ENCODE measurements at regions not wholly inside any gene's neighbourhood (a gene's known extent, or its start where the extent isn't known, plus 50 kb on each side); places are given as distances from the start of the nearest gene placed in this dataset.
"Not testable (repeated sequence)": the region's sequence is repeated elsewhere in the genome, so short reads cannot be mapped to it uniquely, and the experiment has no call there.

DNA sequence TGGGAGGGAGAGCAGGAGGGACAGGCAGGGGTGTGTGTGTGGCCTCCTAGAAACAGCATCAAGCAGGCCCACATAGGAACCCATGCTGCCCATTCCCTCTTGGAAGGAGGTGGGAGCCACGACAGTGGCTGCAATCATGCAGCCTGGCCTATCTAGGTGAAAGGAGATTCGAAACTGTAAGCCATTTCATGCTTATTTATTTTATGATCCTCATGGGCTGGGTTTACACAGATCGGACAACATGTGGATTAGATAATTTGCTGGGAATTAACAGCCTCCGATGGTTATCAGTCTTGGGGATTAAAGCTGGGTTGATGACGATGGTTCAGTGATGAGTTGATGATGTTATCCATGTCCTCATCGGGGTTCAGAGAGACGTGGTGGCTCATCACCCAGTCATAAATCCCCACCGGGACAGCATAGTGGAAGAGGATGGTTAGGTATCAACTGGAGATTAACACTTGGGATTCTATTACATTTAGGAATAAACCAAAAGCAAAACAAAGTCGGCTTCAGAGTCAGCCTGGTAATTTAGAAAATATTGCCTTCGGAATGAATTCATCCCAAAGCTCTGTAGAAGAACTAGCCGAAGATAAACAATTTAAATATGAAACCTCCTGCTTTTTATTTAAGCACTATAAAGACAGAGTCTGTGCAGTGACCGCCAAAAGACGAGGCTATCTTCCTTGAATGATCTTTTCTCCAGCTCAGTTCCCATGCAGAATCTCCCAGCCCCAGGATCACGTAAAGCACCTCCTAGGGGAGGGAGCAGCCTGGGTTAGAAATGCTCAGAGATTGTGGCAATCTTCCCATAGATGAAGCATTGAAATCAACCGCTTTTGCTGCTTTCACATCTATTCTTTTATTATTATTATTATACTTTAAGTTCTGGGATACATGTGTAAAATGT lies 252.8 kb downstream of the FOXD2 start:
- no peak for FAIRE-seq
- TF ChIP-seq, protein P1, sequence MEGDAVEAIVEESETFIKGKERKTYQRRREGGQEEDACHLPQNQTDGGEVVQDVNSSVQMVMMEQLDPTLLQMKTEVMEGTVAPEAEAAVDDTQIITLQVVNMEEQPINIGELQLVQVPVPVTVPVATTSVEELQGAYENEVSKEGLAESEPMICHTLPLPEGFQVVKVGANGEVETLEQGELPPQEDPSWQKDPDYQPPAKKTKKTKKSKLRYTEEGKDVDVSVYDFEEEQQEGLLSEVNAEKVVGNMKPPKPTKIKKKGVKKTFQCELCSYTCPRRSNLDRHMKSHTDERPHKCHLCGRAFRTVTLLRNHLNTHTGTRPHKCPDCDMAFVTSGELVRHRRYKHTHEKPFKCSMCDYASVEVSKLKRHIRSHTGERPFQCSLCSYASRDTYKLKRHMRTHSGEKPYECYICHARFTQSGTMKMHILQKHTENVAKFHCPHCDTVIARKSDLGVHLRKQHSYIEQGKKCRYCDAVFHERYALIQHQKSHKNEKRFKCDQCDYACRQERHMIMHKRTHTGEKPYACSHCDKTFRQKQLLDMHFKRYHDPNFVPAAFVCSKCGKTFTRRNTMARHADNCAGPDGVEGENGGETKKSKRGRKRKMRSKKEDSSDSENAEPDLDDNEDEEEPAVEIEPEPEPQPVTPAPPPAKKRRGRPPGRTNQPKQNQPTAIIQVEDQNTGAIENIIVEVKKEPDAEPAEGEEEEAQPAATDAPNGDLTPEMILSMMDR (IDR thresholded peaks at IDR 0.05; ENCODE audit: insufficient read depth, missing control alignments): no peak
- DNase-seq (ENCODE audit: insufficient read length, low spot score): no peak

DNA sequence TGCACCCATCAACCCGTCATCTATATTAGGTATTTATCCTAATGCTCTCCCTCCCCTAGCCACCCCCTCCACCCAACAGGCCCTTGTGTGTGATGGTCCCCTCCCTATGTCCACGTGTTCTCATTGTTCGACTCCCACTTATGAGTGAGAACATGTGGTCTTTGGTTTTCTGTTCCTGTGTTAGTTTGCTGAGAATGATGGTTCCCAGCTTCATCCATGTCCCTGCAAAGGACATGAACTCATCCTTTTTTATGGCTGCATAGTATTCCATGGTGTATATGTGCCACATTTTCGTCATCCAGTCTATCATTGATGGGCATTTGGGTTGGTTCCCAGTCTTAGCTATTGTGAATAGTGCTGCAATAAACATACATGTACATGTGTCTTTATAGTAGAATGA lies 253.4 kb downstream of the FOXD2 start:
- DNase-seq (ENCODE audit: insufficient read length, low spot score); FAIRE-seq: not testable (repeated sequence)

DNA sequence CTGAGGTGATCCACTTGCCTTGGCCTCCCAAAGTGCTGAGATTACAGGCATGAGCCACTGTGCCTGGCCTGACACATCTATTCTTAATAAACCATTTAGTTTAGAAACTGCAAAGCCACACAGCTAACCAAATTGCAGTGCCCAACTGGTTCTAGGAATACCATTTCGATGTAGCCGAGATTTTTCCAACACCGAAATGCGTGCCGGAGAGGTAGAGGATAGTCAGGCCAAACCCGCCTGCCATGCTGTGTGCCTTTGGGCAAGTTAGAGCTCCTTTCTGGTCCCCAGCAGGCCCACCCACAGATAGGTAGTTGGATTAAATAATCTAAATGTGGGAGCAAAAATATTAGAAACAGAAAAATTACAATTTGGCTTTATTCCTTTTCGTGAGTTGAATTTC lies 254.4 kb downstream of the FOXD2 start:
- DNase-seq (ENCODE audit: insufficient read length, low spot score): no peak
- FAIRE-seq: no peak

DNA sequence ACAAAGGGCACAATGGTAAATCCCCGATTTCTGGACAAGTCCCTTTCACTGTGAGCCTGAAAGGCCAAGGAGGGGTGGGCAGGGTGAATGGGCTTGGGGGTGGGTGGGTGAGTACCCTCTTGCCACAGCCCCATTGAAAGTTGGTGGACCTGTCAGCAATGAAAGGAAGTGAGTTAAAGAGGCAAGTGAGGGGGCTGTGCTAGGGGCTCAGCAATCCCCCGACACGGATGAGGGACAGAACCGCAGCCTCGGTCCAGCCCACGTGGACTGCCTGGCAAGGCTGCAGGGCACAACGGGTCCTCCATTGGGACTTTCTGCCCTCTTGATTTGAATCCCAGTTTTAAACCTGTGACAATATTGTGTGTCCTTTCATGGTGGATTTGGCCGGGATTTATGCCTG lies 255.3 kb downstream of the FOXD2 start:
- no peak for DNase-seq (ENCODE audit: insufficient read length, low spot score)
- no peak for FAIRE-seq
- TF ChIP-seq, protein P1 (IDR thresholded peaks at IDR 0.05; ENCODE audit: insufficient read depth, missing control alignments): no peak

More for the DNA sequence above, 254.4 kb downstream of the FOXD2 start:
- TF ChIP-seq, protein P1 (IDR thresholded peaks at IDR 0.05; ENCODE audit: insufficient read depth, missing control alignments): no peak

DNA sequence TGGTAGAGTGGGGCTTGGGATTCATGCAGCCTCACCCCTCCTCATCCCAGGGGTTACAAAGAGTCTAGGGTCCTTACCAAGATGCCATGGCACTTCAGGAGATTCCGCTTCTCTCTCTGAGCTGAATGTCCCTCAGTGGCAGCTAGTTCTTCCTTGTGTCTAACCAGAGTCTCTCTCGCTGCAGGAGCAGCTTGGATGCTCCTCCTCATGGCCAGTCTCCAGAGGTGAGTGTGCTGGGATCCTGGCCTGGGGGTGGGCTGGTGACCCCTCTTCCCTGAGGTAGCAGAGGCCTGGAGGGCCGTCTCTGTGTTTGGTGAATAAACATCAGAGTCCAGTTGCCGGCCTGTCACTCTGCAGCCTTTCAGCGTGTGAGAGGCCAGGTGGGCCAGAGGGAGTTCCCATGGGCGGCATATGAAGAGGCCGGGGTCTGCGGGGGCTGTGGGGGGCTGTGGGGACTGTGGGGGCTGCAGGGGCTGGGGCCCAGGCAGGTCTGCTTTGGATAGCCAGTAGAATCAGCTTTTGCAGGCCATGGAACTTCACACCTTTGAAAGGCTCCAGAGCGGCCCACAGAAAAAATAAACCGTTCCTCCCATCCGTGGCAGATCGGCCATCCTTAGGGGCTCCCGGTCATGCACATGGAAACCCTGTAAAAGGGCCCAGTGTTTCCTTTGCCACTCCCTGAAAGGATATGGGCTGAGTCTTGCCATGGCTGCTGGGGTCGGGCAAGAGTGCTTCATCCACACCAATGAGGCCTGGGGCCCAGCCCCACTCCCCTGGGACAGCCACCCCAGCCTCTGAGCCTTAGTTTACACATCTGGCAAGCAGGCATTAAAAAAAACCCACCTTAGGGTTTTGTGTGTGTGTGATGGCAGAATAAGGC lies 256.4 kb downstream of the FOXD2 start:
- FAIRE-seq (no peak), DNase-seq (ENCODE audit: insufficient read length, low spot score) (no peak)
- TF ChIP-seq, protein P1 (IDR thresholded peaks at IDR 0.05; ENCODE audit: insufficient read depth, missing control alignments): no peak

DNA sequence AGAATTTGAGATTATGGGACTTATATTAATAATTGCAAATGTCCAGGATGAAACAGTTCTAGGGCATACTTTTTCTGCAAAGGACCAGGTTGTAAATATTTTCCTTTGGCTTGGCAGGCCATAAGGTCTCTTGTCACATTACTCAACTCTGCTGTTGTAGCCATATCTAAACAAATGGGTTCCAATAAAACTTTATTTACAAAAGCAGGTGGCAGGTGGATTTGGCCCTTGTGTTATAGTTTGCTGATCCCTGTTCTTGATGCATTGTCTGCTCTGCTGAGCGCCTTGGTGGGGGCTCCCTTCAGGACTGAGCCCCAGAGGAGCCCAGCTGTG lies 258.5 kb downstream of the FOXD2 start:
- TF ChIP-seq, protein P1 (IDR thresholded peaks at IDR 0.05; ENCODE audit: insufficient read depth, missing control alignments): no peak
- no peak for FAIRE-seq
- DNase-seq (ENCODE audit: insufficient read length, low spot score): no peak

DNA sequence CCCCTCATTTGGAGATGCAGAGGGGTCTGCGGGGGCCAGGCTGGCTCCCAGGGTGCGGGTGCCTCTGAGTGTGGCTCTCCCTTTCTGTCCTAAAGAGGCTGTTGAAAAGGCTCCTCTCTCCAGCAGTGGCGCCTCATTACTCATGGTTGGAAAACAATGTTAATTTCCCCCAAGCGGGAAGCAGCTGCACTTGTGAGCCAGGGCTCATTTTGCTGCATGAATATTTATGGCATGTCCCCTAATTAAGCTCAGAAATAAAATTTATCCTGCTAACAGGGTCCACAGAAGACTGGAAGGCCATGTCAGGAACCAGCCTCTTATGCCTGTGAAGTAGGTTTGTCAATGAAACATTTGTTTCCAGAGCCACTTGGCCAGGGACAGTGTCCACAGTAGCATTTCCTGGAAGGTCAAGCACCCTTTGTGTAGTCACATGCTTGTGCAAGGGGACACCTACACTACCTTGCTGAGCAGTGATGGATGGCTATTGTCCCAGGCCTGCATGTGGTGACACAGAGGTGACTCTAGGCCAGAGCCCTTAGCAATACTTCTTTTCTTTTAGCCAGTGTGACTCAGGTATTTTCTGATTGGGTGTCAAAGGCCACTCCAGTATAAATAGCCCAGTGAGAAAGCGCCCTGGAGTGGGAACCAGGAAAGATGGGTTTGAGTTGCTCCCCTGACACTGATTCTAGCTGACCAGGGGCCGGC lies 259.0 kb downstream of the FOXD2 start:
- FAIRE-seq (no peak), DNase-seq (ENCODE audit: insufficient read length, low spot score) (no peak)
- TF ChIP-seq, protein P1 (IDR thresholded peaks at IDR 0.05; ENCODE audit: insufficient read depth, missing control alignments): no peak
